Mucosa of rectum (tissue), 2 donors: ENCODE measurements at regions not wholly inside any gene's neighbourhood (a gene's known extent, or its start where the extent isn't known, plus 50 kb on each side); places are given as distances from the start of the nearest gene placed in this dataset.
"Not testable (repeated sequence)": the region's sequence is repeated elsewhere in the genome, so short reads cannot be mapped to it uniquely, and the experiment has no call there.

Experiments used
- H3K27ac ChIP-seq, 2 donors: one replicate each; pipeline ENCODE4 v1.7.0; 2013; ENCODE audit warnings: inconsistent platforms in 2 of 2, low read depth in 2 of 2, low read length in 2 of 2
- H3K27me3 ChIP-seq, 2 donors: one replicate each; pipeline ENCODE4 v1.7.0; 2013; ENCODE audit warnings: low read length in 2 of 2; ENCODE audit not compliant: control insufficient read depth in 2 of 2, insufficient read depth in 2 of 2
- H3K36me3 ChIP-seq, 2 donors: one replicate each; pipeline ENCODE4 v1.7.0; 2013; ENCODE audit warnings: low read length in 2 of 2; ENCODE audit not compliant: control insufficient read depth in 2 of 2, insufficient read depth in 2 of 2
- H3K4me1 ChIP-seq, 2 donors: one replicate each; pipeline ENCODE4 v1.7.0; 2013; ENCODE audit warnings: low read length in 2 of 2, mild to moderate bottlenecking in 1 of 2; ENCODE audit not compliant: control insufficient read depth in 2 of 2, insufficient read depth in 2 of 2
- H3K4me3 ChIP-seq, 2 donors: one replicate each; pipeline ENCODE4 v1.7.0; 2013; ENCODE audit warnings: low read length in 2 of 2
- H3K9ac ChIP-seq, 2 donors: one replicate each; pipeline ENCODE4 v1.7.0; 2013; ENCODE audit warnings: low read length in 2 of 2, low read depth in 1 of 2, mild to moderate bottlenecking in 1 of 2
- H3K9me3 ChIP-seq, 2 donors: one replicate each; pipeline ENCODE4 v1.7.0; 2013; ENCODE audit warnings: low read length in 2 of 2; ENCODE audit not compliant: control insufficient read depth in 2 of 2
- donor health status: healthy.
- donor health status: Normal muscosa, but diverticular disease.

- Histone ChIP-seq H3K4me3 (no peak overlapping the region), H3K9me3 (peaks cover 3 to 7% of the 10 kb centered on the region in 2 donors)
Measured at GRCh38 chr18:1498216-1498615, 593.5 kb downstream of the ADCYAP1 start.

DNA sequence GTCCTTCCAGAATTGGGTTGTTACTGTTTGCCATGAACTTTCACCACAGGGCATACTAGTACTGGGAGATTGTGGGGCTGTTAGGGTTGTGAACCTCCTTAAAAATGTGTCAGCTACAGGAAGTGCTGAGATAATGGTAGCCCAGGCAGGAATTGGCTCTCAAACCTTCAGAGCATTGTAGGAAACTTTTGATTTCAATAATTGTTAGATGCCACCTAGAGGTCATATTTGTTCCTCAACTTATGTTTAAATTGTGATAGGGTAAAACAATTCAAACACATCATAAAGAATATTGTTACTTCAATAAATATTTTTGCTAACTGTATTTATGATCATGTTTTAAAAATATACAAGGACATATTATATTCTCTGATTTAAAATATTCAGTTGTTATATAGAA, 594.6 kb downstream of the ADCYAP1 start:
- Histone ChIP-seq H3K4me1 (no peaks in the 10 kb centered on the region), H3K4me3 (no peak overlapping the region), H3K36me3 (no peaks in the 10 kb centered on the region), H3K27me3 (no peaks in the 10 kb centered on the region), H3K9me3 (peaks cover 3 to 7% of the 10 kb centered on the region in 2 donors), H3K27ac (no peak overlapping the region), H3K9ac (no peak overlapping the region)

More at GRCh38 chr18:1498216-1498615, 593.5 kb downstream of the ADCYAP1 start:
- H3K27ac ChIP-seq = no peak overlapping the region
- H3K4me1 ChIP-seq = no peaks in the 10 kb centered on the region
- no peaks in the 10 kb centered on the region for H3K36me3 ChIP-seq
- no peak overlapping the region for H3K9ac ChIP-seq
- no peaks in the 10 kb centered on the region for H3K27me3 ChIP-seq

DNA sequence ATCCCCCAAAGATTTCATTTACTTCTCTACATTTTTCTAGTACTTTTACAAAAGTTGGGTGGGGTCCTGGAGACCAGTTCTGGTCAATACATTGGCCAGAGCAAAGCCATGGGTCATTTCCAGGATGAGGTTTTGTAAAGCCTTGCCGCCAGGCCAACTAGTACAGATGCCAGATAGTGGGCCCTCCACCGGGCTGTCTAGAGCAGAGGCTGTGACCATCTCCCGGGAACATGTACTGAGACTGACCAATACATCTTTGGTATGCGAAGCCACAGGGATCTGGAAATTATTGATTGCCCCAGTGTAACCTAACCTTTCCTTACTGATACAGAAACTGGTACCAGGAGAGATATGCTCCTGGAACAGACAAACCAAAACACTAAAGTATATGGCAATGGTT, 599.2 kb downstream of the ADCYAP1 start:
- Histone ChIP-seq H3K27ac (no peak overlapping the region), H3K9me3 (peaks cover 0 to 3% of the 10 kb centered on the region in 2 donors), H3K36me3 (no peaks in the 10 kb centered on the region), H3K4me1 (no peaks in the 10 kb centered on the region), H3K4me3 (no peak overlapping the region), H3K9ac (no peak overlapping the region), H3K27me3 (no peaks in the 10 kb centered on the region)

- H3K9ac ChIP-seq = no peak overlapping the region
- H3K4me1 ChIP-seq = no peaks in the 10 kb centered on the region
- no peak overlapping the region for H3K27ac ChIP-seq
- H3K36me3 ChIP-seq = no peaks in the 10 kb centered on the region
- no peaks in the 10 kb centered on the region for H3K27me3 ChIP-seq
- H3K4me3 ChIP-seq = no peak overlapping the region
- H3K9me3 ChIP-seq = peaks cover 3 to 4% of the 10 kb centered on the region in 2 donors
Measured at GRCh38 chr18:1505856-1506255, 601.2 kb downstream of the ADCYAP1 start.

GRCh38 chr18:1510542-1511179, 606.0 kb downstream of the ADCYAP1 start:
- H3K36me3 ChIP-seq = no peaks in the 10 kb centered on the region
- H3K9me3 ChIP-seq = peaks cover 3 to 5% of the 10 kb centered on the region in 2 donors
- H3K4me1 ChIP-seq = no peaks in the 10 kb centered on the region
- no peak overlapping the region for H3K27ac ChIP-seq
- no peaks in the 10 kb centered on the region for H3K27me3 ChIP-seq
- H3K9ac ChIP-seq = no peak overlapping the region
- no peak overlapping the region for H3K4me3 ChIP-seq

DNA sequence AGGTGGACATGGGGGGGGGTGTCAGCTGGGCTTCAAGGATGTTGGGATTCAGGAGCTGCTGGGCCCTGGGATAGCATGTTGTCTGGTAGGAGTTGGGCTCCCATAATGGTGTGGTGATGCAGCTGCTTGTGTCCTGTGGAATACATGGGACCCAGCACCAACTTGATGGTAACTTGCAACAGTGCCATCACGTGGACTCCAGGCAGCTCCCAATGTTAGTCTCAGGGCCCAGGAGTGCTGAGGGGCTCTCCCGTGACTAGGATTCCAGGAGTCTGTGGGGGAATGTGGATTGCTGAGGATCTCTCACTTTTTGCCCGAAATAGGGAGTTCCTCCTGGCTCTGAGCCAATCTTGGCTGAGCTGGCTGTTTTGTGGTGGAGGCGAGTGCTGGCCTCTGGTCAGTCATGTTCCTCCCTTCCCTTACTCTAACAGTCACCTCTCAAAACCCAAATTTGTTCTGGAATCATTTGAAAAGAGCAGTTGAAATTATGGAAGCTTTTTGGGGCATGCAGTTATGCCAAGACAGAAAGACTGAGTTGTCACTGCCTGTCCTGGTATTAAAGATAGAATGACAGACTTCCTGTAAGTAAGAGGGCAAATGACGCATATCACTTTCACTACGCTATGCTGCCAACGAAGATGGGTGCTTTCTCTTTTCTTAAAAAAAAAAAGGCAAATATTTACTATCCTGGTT, 607.1 kb downstream of the ADCYAP1 start:
- H3K9me3 ChIP-seq = peaks cover 3 to 5% of the 10 kb centered on the region in 2 donors
- H3K27me3 ChIP-seq = no peaks in the 10 kb centered on the region
- H3K4me1 ChIP-seq = no peaks in the 10 kb centered on the region
- no peak overlapping the region for H3K27ac ChIP-seq
- H3K4me3 ChIP-seq = no peak overlapping the region
- H3K9ac ChIP-seq = no peak overlapping the region
- no peaks in the 10 kb centered on the region for H3K36me3 ChIP-seq

DNA sequence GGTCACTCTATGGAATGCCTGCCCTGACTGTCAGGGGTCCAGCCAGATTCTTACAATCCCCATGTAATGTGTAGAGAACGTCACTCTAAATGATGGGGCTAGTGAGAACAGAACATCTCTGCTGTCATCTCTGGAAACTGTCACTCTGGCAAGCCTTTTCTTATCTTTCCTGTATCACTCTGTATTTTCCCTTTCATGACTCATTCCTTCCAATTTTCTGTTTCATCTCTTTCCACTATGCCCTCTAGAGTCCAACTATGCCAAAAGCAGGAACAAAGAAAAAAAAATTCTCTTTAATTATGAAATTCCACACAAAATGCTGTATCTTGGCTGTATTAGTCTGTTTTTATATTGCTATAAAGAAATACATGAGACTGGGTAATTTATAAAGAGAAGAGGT, 608.8 kb downstream of the ADCYAP1 start:
- H3K27ac ChIP-seq = no peak overlapping the region
- peaks cover 3 to 5% of the 10 kb centered on the region in 2 donors for H3K9me3 ChIP-seq
- H3K27me3 ChIP-seq = no peaks in the 10 kb centered on the region
- no peak overlapping the region for H3K4me3 ChIP-seq
- no peak overlapping the region for H3K9ac ChIP-seq
- no peaks in the 10 kb centered on the region for H3K4me1 ChIP-seq
- H3K36me3 ChIP-seq = no peaks in the 10 kb centered on the region

GRCh38 chr18:1521588-1522248, 617.0 kb downstream of the ADCYAP1 start:
- H3K4me3 ChIP-seq, H3K36me3 ChIP-seq, H3K27ac ChIP-seq, H3K9ac ChIP-seq, H3K27me3 ChIP-seq, H3K4me1 ChIP-seq, H3K9me3 ChIP-seq: not testable (repeated sequence)

- no peak overlapping the region for H3K9ac ChIP-seq
- no peaks in the 10 kb centered on the region for H3K4me1 ChIP-seq
- H3K9me3 ChIP-seq = no peaks in the 10 kb centered on the region
- no peak overlapping the region for H3K27ac ChIP-seq
- H3K36me3 ChIP-seq = no peaks in the 10 kb centered on the region
- H3K27me3 ChIP-seq = no peaks in the 10 kb centered on the region
- H3K4me3 ChIP-seq = no peak overlapping the region
Measured at GRCh38 chr18:1522249-1522615, 617.6 kb downstream of the ADCYAP1 start.

- peaks cover 0 to 6% of the 10 kb centered on the region in 2 donors for H3K9me3 ChIP-seq
- no peaks in the 10 kb centered on the region for H3K27me3 ChIP-seq
- H3K9ac ChIP-seq = no peak overlapping the region
- no peaks in the 10 kb centered on the region for H3K4me1 ChIP-seq
- H3K36me3 ChIP-seq = no peaks in the 10 kb centered on the region
- H3K27ac ChIP-seq = no peak overlapping the region
- H3K4me3 ChIP-seq = no peak overlapping the region
Measured at GRCh38 chr18:1526991-1527390, 622.3 kb downstream of the ADCYAP1 start.
